Fibroblast of lung (primary cell): ENCODE measurements at regions not wholly inside any gene's neighbourhood (a gene's known extent, or its start where the extent isn't known, plus 50 kb on each side); places are given as distances from the start of the nearest gene placed in this dataset.
"Not testable (repeated sequence)": the region's sequence is repeated elsewhere in the genome, so short reads cannot be mapped to it uniquely, and the experiment has no call there.

ENCODE experiments used
- DNase-seq, 2 donors: peaks; one replicate each; pipeline versions ENCODE4 v3.0.0 to v3.0.0-alpha.2; 2010; ENCODE audit warnings: low read depth in 2 of 2
- H2AFZ ChIP-seq: 2 replicates; pipeline ENCODE4 v1.5.1; 2012; ENCODE audit warnings: low read length, control low read depth, inconsistent platforms
- H3K27ac ChIP-seq: 2 replicates; pipeline ENCODE4 v1.5.1; 2011; ENCODE audit warnings: low read length, control low read depth; ENCODE audit not compliant: insufficient read depth
- H3K27me3 ChIP-seq: 2 replicates; pipeline ENCODE4 v1.5.1; 2011; ENCODE audit warnings: mild to moderate bottlenecking, low read length; ENCODE audit not compliant: control insufficient read depth, insufficient read depth
- H3K36me3 ChIP-seq: 2 replicates; pipeline ENCODE4 v1.5.1; 2011; ENCODE audit warnings: low read length; ENCODE audit not compliant: control insufficient read depth, insufficient read depth
- H3K4me1 ChIP-seq: 2 replicates; pipeline ENCODE4 v1.5.1; 2011; ENCODE audit warnings: low read length; ENCODE audit not compliant: control insufficient read depth, insufficient read depth; ENCODE audit errors: extremely low read depth
- H3K4me2 ChIP-seq: 2 replicates; pipeline ENCODE4 v1.5.1; 2011; ENCODE audit warnings: low read length, control low read depth; ENCODE audit not compliant: insufficient read depth; ENCODE audit errors: extremely low read depth
- H3K4me3 ChIP-seq, 4 experiments: fragments of 200-600 bp in 1 of 4; sonication (generic) in 1 of 4; replicated peaks in 1 of 4; 2 replicates each; pipeline ENCODE4 v1.5.1; 2011 to 2016; ENCODE audit warnings: low read length in 4 of 4, low read depth in 3 of 4, mild to moderate bottlenecking in 3 of 4, control low read depth in 2 of 4, inconsistent platforms in 1 of 4, mixed read lengths in 1 of 4; ENCODE audit not compliant: insufficient read depth in 1 of 4; ENCODE audit errors: control extremely low read depth in 1 of 4
- H3K79me2 ChIP-seq: 2 replicates; pipeline ENCODE4 v1.5.1; 2012; ENCODE audit warnings: mild to moderate bottlenecking, low read length, inconsistent platforms; ENCODE audit not compliant: control insufficient read depth, insufficient read depth
- H3K9ac ChIP-seq: 2 replicates; pipeline ENCODE4 v1.5.1; 2011; ENCODE audit warnings: mild to moderate bottlenecking, low read length, control low read depth; ENCODE audit not compliant: insufficient read depth
- H3K9me3 ChIP-seq: 2 replicates; pipeline ENCODE4 v1.5.1; 2012; ENCODE audit warnings: low read depth, low read length; ENCODE audit not compliant: control insufficient read depth, insufficient read depth
- H4K20me1 ChIP-seq: 2 replicates; pipeline ENCODE4 v1.5.1; 2011; ENCODE audit warnings: low read length; ENCODE audit not compliant: control insufficient read depth, insufficient read depth; ENCODE audit errors: extremely low read depth
- EZH2 ChIP-seq: IDR thresholded peaks from 2 replicates; pipeline ENCODE4 v1.5.1; 2012; ENCODE audit warnings: low read length, control low read depth, mild to moderate bottlenecking; ENCODE audit errors: missing control alignments
- TF ChIP-seq, protein P1 (sequence below), 2 donors: IDR thresholded peaks in 1 of 2; conservative IDR thresholded peaks in 1 of 2; 1 replicate in 1 of 2; 2 replicates in 1 of 2; pipeline ENCODE4 v1.5.1; 2011 to 2012; ENCODE audit warnings: low read length in 2 of 2, control low read depth in 1 of 2, inconsistent platforms in 1 of 2, low read depth in 1 of 2, mild to moderate bottlenecking in 1 of 2

DNA sequence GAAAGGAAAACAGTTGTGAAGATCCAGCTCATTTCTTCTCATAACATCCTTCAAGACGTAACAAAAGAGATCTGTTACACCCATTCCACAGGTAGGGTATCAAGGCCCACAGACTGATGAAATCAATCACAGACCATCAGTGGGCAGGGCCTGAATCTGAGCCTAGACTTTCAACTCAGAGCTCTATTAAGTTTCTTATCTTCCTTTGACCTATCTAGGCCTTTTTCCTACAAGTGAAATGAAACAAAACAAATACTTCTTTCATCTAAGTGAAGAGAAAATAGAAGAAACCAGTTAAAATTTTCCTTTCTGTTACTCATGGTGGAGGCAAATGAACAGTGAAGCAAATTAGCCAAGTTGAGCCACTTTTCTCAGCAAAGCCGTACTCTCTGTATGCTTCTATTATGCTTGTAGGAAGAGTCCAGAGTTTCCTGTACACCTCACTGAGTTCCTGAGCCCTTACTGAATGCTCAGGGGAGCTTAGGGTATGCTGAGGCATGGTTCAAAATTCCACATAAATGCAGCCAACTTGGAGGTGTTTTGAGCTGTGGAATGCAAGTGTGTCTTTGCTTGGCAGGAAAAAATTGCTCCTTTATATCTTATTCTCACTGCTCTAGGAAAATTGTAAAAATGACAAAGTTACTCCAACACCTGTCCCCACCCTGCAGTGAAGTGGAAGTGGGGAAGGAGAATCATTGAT is 91.9 kb downstream of the FEM1C start:
- Histone ChIP-seq H3K9me3 (no peaks in the 10 kb centered on the region), H4K20me1 (no peaks in the 10 kb centered on the region), H2AFZ (no peak overlapping the region), H3K27ac (no peak overlapping the region), H3K4me1 (peaks cover 18% of the 10 kb centered on the region), H3K27me3 (no peaks in the 10 kb centered on the region), H3K36me3 (no peaks in the 10 kb centered on the region), H3K4me3 (no peak overlapping the region), H3K4me2 (no peak overlapping the region), H3K79me2 (no peaks in the 10 kb centered on the region), H3K9ac (no peak overlapping the region)
- peak in 1 of 2 donors; percentile 70 for DNase-seq
- TF ChIP-seq, protein P1, sequence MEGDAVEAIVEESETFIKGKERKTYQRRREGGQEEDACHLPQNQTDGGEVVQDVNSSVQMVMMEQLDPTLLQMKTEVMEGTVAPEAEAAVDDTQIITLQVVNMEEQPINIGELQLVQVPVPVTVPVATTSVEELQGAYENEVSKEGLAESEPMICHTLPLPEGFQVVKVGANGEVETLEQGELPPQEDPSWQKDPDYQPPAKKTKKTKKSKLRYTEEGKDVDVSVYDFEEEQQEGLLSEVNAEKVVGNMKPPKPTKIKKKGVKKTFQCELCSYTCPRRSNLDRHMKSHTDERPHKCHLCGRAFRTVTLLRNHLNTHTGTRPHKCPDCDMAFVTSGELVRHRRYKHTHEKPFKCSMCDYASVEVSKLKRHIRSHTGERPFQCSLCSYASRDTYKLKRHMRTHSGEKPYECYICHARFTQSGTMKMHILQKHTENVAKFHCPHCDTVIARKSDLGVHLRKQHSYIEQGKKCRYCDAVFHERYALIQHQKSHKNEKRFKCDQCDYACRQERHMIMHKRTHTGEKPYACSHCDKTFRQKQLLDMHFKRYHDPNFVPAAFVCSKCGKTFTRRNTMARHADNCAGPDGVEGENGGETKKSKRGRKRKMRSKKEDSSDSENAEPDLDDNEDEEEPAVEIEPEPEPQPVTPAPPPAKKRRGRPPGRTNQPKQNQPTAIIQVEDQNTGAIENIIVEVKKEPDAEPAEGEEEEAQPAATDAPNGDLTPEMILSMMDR (conservative IDR thresholded peaks at IDR 0.05 in 1 of 2, IDR thresholded peaks at IDR 0.05 in 1 of 2; ENCODE audit: low read depth in 1 of 2, low read length in 2 of 2): no peak
- TF ChIP-seq EZH2: no peak

- Histone ChIP-seq H3K9me3 (no peaks in the 10 kb centered on the region), H2AFZ (no peak overlapping the region), H3K27me3 (no peaks in the 10 kb centered on the region), H3K27ac (no peak overlapping the region), H3K4me1 (peaks cover 18% of the 10 kb centered on the region), H3K4me3 (no peak overlapping the region), H3K36me3 (no peaks in the 10 kb centered on the region), H3K9ac (no peak overlapping the region), H4K20me1 (no peaks in the 10 kb centered on the region), H3K4me2 (no peak overlapping the region), H3K79me2 (no peaks in the 10 kb centered on the region)
- no peak for DNase-seq
- no peak for TF ChIP-seq EZH2
- TF ChIP-seq, protein P1 (conservative IDR thresholded peaks at IDR 0.05 in 1 of 2, IDR thresholded peaks at IDR 0.05 in 1 of 2; ENCODE audit: low read depth in 1 of 2, low read length in 2 of 2): no peak
Observed at GRCh38 chr5:115452083-115452482, 92.5 kb downstream of the FEM1C start.

DNA sequence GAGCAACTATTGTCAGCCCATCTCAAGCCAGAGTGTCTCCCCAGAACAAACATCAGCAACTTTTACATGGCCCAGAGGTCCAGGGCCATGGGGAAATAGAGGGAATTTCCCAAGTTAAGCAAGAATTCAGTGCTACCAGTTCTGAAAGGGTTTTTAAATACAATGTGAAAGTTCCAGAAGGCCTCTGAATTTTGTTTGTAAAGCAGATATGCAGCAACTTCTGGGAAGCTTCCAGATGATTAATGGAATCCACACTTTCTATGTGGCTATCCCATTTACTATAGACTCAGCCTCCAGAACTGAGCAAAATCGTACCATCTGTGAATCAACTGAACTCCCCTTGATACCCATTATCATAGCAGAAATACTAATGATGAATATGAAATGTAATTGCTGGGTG is 93.8 kb downstream of the FEM1C start:
- Histone ChIP-seq H3K9me3 (no peaks in the 10 kb centered on the region), H3K4me3 (no peak overlapping the region), H2AFZ (no peak overlapping the region), H3K9ac (no peak overlapping the region), H3K36me3 (no peaks in the 10 kb centered on the region), H3K27me3 (no peaks in the 10 kb centered on the region), H4K20me1 (no peaks in the 10 kb centered on the region), H3K4me2 (no peak overlapping the region), H3K27ac (peak overlapping the region; percentile 24), H3K79me2 (no peaks in the 10 kb centered on the region), H3K4me1 (peaks cover 15% of the 10 kb centered on the region)
- DNase-seq: peak; percentile 85 to 87
- TF ChIP-seq EZH2: no peak
- TF ChIP-seq, protein P1 (conservative IDR thresholded peaks at IDR 0.05 in 1 of 2, IDR thresholded peaks at IDR 0.05 in 1 of 2; ENCODE audit: low read depth in 1 of 2, low read length in 2 of 2): no peak

- H3K4me1 ChIP-seq, H2AFZ ChIP-seq, H3K4me3 ChIP-seq, H3K9me3 ChIP-seq, H3K27me3 ChIP-seq, H4K20me1 ChIP-seq, H3K27ac ChIP-seq, H3K79me2 ChIP-seq, DNase-seq, H3K4me2 ChIP-seq, H3K9ac ChIP-seq, H3K36me3 ChIP-seq: not testable (repeated sequence)
Observed at GRCh38 chr5:115448630-115449029, 95.9 kb downstream of the FEM1C start.
